CD14-positive monocyte (primary cell): ENCODE measurements at regions not wholly inside any gene's neighbourhood (a gene's known extent, or its start where the extent isn't known, plus 50 kb on each side); places are given as distances from the start of the nearest gene placed in this dataset.

ENCODE experiments used
- DNase-seq, 3 donors: peaks; one replicate each; pipeline ENCODE4 v3.0.0-alpha.2; 2011 to 2022
- H2AFZ ChIP-seq: 2 replicates; pipeline ENCODE4 v1.6.0; 2012; ENCODE audit warnings: mild to moderate bottlenecking, low read depth, low read length, inconsistent platforms; ENCODE audit not compliant: insufficient read depth, poor library complexity, severe bottlenecking
- H3K27ac ChIP-seq, 2 donors: 1 replicate in 1 of 2; 2 replicates in 1 of 2; pipeline ENCODE4 v1.5.1; 2012 to 2013; ENCODE audit warnings: low read length in 2 of 2, control low read depth in 1 of 2, inconsistent platforms in 1 of 2, low read depth in 1 of 2, mild to moderate bottlenecking in 1 of 2
- H3K27me3 ChIP-seq, 2 donors: one replicate each; pipeline versions ENCODE4 v1.6.0 to v1.6.1; 2011 to 2013; ENCODE audit warnings: low read length in 2 of 2; ENCODE audit not compliant: control insufficient read depth in 2 of 2, insufficient read depth in 2 of 2
- H3K36me3 ChIP-seq, 2 donors: replicated peaks in 1 of 2; 1 replicate in 1 of 2; 2 replicates in 1 of 2; pipeline versions ENCODE4 v1.5.1 to v1.6.1; 2012 to 2013; ENCODE audit warnings: low read length in 2 of 2, control low read depth in 1 of 2, inconsistent platforms in 1 of 2, mild to moderate bottlenecking in 1 of 2; ENCODE audit not compliant: insufficient read depth in 2 of 2, control insufficient read depth in 1 of 2
- H3K4me1 ChIP-seq, 2 donors: 1 replicate in 1 of 2; 2 replicates in 1 of 2; pipeline versions ENCODE4 v1.5.1 to v1.6.1; 2012 to 2013; ENCODE audit warnings: low read length in 2 of 2, control low read depth in 1 of 2, inconsistent platforms in 1 of 2, mild to moderate bottlenecking in 1 of 2, moderate library complexity in 1 of 2; ENCODE audit not compliant: insufficient read depth in 2 of 2, control insufficient read depth in 1 of 2
- H3K4me2 ChIP-seq: replicated peaks from 2 replicates; pipeline ENCODE3; 2012; ENCODE audit warnings: low read length, moderate library complexity, mild to moderate bottlenecking; ENCODE audit not compliant: poor library complexity, severe bottlenecking; ENCODE audit errors: extremely low read depth
- H3K4me3 ChIP-seq, 3 experiments: fragments of 200-600 bp in 1 of 3; sonication (generic) in 1 of 3; replicated peaks in 1 of 3; 1 replicate in 2 of 3; 2 replicates in 1 of 3; pipeline ENCODE4 v1.5.1; 2011 to 2013; ENCODE audit warnings: low read length in 3 of 3, mild to moderate bottlenecking in 3 of 3, control low read depth in 2 of 3, low read depth in 2 of 3, inconsistent platforms in 1 of 3, moderate library complexity in 1 of 3
- H3K79me2 ChIP-seq: 2 replicates; pipeline ENCODE4 v1.6.0; 2012; ENCODE audit warnings: mild to moderate bottlenecking, control low read depth, inconsistent platforms, low read length, moderate library complexity; ENCODE audit not compliant: insufficient read depth
- H3K9ac ChIP-seq: 2 replicates; pipeline ENCODE4 v1.6.0; 2017; ENCODE audit warnings: low read length, mild to moderate bottlenecking; ENCODE audit not compliant: insufficient read depth, poor library complexity, severe bottlenecking
- H3K9me3 ChIP-seq, 2 donors: replicated peaks in 1 of 2; 1 replicate in 1 of 2; 2 replicates in 1 of 2; pipeline versions ENCODE4 v1.5.1 to v1.6.1; 2012 to 2013; ENCODE audit warnings: low read length in 2 of 2, control low read depth in 1 of 2; ENCODE audit not compliant: control insufficient read depth in 1 of 2, insufficient read depth in 1 of 2
- H4K20me1 ChIP-seq: 2 replicates; pipeline ENCODE4 v1.6.0; 2012; ENCODE audit warnings: mild to moderate bottlenecking, low read length, control low read depth, moderate library complexity; ENCODE audit not compliant: insufficient read depth
- H3K27ac Mint-ChIP-seq, 7 donors: one replicate each; pipeline ENCODE4 v1.8.0; 2020; ENCODE audit warnings: mild to moderate bottlenecking in 7 of 7, mixed read lengths in 7 of 7, moderate library complexity in 6 of 7, inconsistent platforms in 2 of 7
- H3K27me3 Mint-ChIP-seq, 3 donors: one replicate each; pipeline ENCODE4 v1.8.0; 2021 to 2022; ENCODE audit warnings: low read depth in 3 of 3, mild to moderate bottlenecking in 3 of 3, mixed read lengths in 3 of 3, moderate library complexity in 3 of 3, inconsistent platforms in 1 of 3
- H3K36me3 Mint-ChIP-seq, 2 donors: one replicate each; pipeline ENCODE4 v1.8.0; 2020; ENCODE audit warnings: mixed read lengths in 2 of 2, inconsistent platforms in 1 of 2, mild to moderate bottlenecking in 1 of 2
- H3K4me1 Mint-ChIP-seq: one replicate; pipeline ENCODE4 v1.8.0; 2020; ENCODE audit warnings: mild to moderate bottlenecking, mixed read lengths
- H3K4me3 Mint-ChIP-seq, 2 donors: one replicate each; pipeline ENCODE4 v1.8.0; 2020; ENCODE audit warnings: mild to moderate bottlenecking in 2 of 2, mixed read lengths in 2 of 2, moderate library complexity in 1 of 2
- H3K9me3 Mint-ChIP-seq, 7 donors: one replicate each; pipeline ENCODE4 v1.8.0; 2020 to 2022; ENCODE audit warnings: mixed read lengths in 7 of 7, mild to moderate bottlenecking in 6 of 7, moderate library complexity in 6 of 7, inconsistent platforms in 2 of 7
- CTCF ChIP-seq: fragments of 200-600 bp; IDR thresholded peaks from one replicate; pipeline ENCODE4 v1.8.0; 2022; ENCODE audit warnings: antibody characterized with exemption, mild to moderate bottlenecking
- WGBS: methylation state at CpG from one replicate; pipeline ENCODE4 v1.1.5; 2013; ENCODE audit warnings: missing lambda C conversion rate; ENCODE audit not compliant: insufficient coverage; 5-methylcytosine and 5-hydroxymethylcytosine counted together
- intact Hi-C, 2 donors: fragments of 100-400 bp; cut with micrococcal nuclease; formaldehyde crosslinking; loops; one replicate each; pipeline versions ENCODE4 v1.15.0 to v1.15.1; 2023

DNA sequence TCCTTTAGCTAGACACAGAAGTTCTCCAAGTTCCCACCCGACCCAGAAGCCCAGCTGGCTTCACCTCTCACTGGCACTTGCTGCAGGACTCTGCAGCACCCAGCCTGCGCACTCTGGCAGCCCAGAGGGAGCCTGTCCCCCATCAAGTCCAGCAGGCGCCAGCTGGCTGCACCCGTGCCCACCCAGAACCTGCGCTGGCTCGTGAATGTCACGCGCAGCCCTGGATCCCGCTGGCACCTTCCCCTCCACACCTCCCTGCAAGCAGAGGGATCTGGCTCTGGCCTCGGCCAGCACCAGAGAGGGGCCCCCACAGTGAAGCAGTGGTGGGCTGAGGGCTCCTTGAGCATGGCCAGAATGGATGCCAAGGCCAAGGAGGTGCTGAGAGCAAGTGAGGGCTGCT, 187.6 kb upstream of the HAND2 start:
- Mint-ChIP-seq H3K9me3 (peaks cover 3 to 24% (median 11%) of the 10 kb centered on the region in 7 donors), H3K36me3 (no peaks in the 10 kb centered on the region), H3K27ac (no peak overlapping the region), H3K4me3 (no peak overlapping the region), H3K4me1 (no peaks in the 10 kb centered on the region), H3K27me3 (peaks cover 0 to 4% (median 0%) of the 10 kb centered on the region in 3 donors)
- no peak for DNase-seq
- Histone ChIP-seq H3K4me3 (no peak overlapping the region), H3K9me3 (peaks cover 0 to 15% of the 10 kb centered on the region in 2 donors), H2AFZ (no peak overlapping the region), H3K4me1 (no peaks in the 10 kb centered on the region), H3K36me3 (no peaks in the 10 kb centered on the region), H3K27me3 (no peaks in the 10 kb centered on the region), H3K9ac (no peak overlapping the region), H4K20me1 (no peaks in the 10 kb centered on the region), H3K79me2 (no peaks in the 10 kb centered on the region), H3K27ac (no peak overlapping the region), H3K4me2 (no peak overlapping the region)
- intact Hi-C loops: no loop called here
- TF ChIP-seq CTCF: no peak
- WGBS: 97% methylated on average over 5 of the region's 10 CpGs

GRCh38 chr4:173714456-173714855, 184.4 kb upstream of the HAND2 start:
- Mint-ChIP-seq H3K27ac (no peak overlapping the region), H3K36me3 (no peaks in the 10 kb centered on the region), H3K27me3 (peaks cover 0 to 3% (median 0%) of the 10 kb centered on the region in 3 donors), H3K9me3 (peaks cover 3 to 25% (median 10%) of the 10 kb centered on the region in 7 donors), H3K4me1 (no peaks in the 10 kb centered on the region), H3K4me3 (no peak overlapping the region)
- Histone ChIP-seq H3K4me2 (no peak overlapping the region), H3K36me3 (no peaks in the 10 kb centered on the region), H3K27ac (no peak overlapping the region), H3K4me3 (no peak overlapping the region), H4K20me1 (no peaks in the 10 kb centered on the region), H3K9me3 (peaks cover 0 to 15% of the 10 kb centered on the region in 2 donors), H3K27me3 (no peaks in the 10 kb centered on the region), H2AFZ (no peak overlapping the region), H3K79me2 (no peaks in the 10 kb centered on the region), H3K9ac (no peak overlapping the region), H3K4me1 (no peaks in the 10 kb centered on the region)
- no peak for DNase-seq
- TF ChIP-seq CTCF: no peak
- intact Hi-C loops: no loop called here
- WGBS: 79% methylated on average over 4 of the region's 5 CpGs
